Upper lobe of right lung (tissue), 1 donor: ENCODE measurements at regions not wholly inside any gene's neighbourhood (a gene's known extent, or its start where the extent isn't known, plus 50 kb on each side); places are given as distances from the start of the nearest gene placed in this dataset.

Source experiments
- ATAC-seq: fragments of 200-7000 bp; cut with Tn5 transposase; one replicate; pipeline ENCODE4 v1.9.1; 2020; ENCODE audit warnings: mild to moderate bottlenecking, moderate library complexity
- DNase-seq: peaks from one replicate; pipeline ENCODE4 v3.0.0-alpha.2; 2020
- H3K27ac ChIP-seq: fragments of 200-600 bp; one replicate; pipeline ENCODE4 v1.8.0; 2022
- H3K27me3 ChIP-seq: fragments of 200-600 bp; one replicate; pipeline ENCODE4 v1.8.0; 2022; ENCODE audit warnings: mild to moderate bottlenecking
- H3K36me3 ChIP-seq: fragments of 200-600 bp; one replicate; pipeline ENCODE4 v1.8.0; 2022
- H3K4me1 ChIP-seq: fragments of 200-600 bp; one replicate; pipeline ENCODE4 v1.8.0; 2022
- H3K4me3 ChIP-seq: fragments of 200-600 bp; one replicate; pipeline ENCODE4 v1.8.0; 2022; ENCODE audit warnings: mild to moderate bottlenecking
- H3K9me3 ChIP-seq: fragments of 200-600 bp; one replicate; pipeline ENCODE4 v1.8.0; 2022
- intact Hi-C: fragments of 100-400 bp; cut with DNase I; formaldehyde crosslinking; loops from one replicate; pipeline ENCODE4 v1.11.0; 2022
- TF ChIP-seq, protein P1 (sequence below): fragments of 200-600 bp; IDR thresholded peaks from one replicate; pipeline ENCODE4 v1.8.0; 2022; ENCODE audit warnings: antibody characterized with exemption
- donor health status: DM: no; HTN: yes; CAD: no; lungs with severe emphysema.

- no peaks in the 10 kb centered on the region for H3K36me3 ChIP-seq
- TF ChIP-seq, protein P1, sequence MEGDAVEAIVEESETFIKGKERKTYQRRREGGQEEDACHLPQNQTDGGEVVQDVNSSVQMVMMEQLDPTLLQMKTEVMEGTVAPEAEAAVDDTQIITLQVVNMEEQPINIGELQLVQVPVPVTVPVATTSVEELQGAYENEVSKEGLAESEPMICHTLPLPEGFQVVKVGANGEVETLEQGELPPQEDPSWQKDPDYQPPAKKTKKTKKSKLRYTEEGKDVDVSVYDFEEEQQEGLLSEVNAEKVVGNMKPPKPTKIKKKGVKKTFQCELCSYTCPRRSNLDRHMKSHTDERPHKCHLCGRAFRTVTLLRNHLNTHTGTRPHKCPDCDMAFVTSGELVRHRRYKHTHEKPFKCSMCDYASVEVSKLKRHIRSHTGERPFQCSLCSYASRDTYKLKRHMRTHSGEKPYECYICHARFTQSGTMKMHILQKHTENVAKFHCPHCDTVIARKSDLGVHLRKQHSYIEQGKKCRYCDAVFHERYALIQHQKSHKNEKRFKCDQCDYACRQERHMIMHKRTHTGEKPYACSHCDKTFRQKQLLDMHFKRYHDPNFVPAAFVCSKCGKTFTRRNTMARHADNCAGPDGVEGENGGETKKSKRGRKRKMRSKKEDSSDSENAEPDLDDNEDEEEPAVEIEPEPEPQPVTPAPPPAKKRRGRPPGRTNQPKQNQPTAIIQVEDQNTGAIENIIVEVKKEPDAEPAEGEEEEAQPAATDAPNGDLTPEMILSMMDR, result no peak
- DNase-seq (no peak), ATAC-seq (no peak)
- no peak overlapping the region for H3K27ac ChIP-seq
- H3K9me3 ChIP-seq, result peaks cover 5% of the 10 kb centered on the region
- no peaks in the 10 kb centered on the region for H3K27me3 ChIP-seq
- H3K4me1 ChIP-seq, result no peaks in the 10 kb centered on the region
- H3K4me3 ChIP-seq, result no peak overlapping the region
- intact Hi-C loops, result no loop called here
Measured at GRCh38 chr7:57344957-57345356, 105.0 kb upstream of the ZNF716 start.

- Histone ChIP-seq H3K4me3 (no peak overlapping the region), H3K4me1 (no peaks in the 10 kb centered on the region), H3K36me3 (no peaks in the 10 kb centered on the region), H3K27ac (no peak overlapping the region), H3K9me3 (peaks cover 5% of the 10 kb centered on the region), H3K27me3 (no peaks in the 10 kb centered on the region)
- intact Hi-C loops, result no loop called here
- TF ChIP-seq, protein P1, result no peak
- DNase-seq (no peak), ATAC-seq (no peak)
Measured at GRCh38 chr7:57348646-57349269, 101.2 kb upstream of the ZNF716 start.

GRCh38 chr7:57354195-57354594 lies 95.8 kb upstream of the ZNF716 start:
- Histone ChIP-seq H3K27ac (no peak overlapping the region), H3K9me3 (no peaks in the 10 kb centered on the region), H3K4me3 (no peak overlapping the region), H3K4me1 (no peaks in the 10 kb centered on the region), H3K27me3 (no peaks in the 10 kb centered on the region), H3K36me3 (no peaks in the 10 kb centered on the region)
- DNase-seq (no peak), ATAC-seq (no peak)
- intact Hi-C loops, result no loop called here
- TF ChIP-seq, protein P1, result no peak

- no peak for DNase-seq
Measured at GRCh38 chr7:57354679-57355338, 95.2 kb upstream of the ZNF716 start.

DNA sequence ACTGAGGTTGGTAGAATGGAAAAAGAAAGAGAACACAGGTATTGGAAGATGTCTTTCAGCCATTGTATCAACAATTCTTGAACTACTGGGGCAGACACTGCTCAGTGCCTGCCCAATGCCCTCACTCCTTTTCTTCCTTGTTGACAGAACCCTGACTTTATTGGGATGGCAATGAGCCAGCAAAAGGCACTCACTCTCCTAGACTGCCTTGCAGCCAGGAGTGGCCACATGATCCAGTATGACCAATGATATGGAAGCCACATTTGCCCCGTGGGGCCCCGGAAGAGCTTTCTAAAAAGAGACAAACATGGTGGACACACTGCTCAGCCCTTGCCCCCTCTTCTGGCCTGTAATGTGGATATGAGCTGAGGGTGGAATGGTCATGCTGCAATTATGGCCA lies 88.6 kb upstream of the ZNF716 start:
- Histone ChIP-seq H3K4me3 (no peak overlapping the region), H3K36me3 (no peaks in the 10 kb centered on the region), H3K9me3 (no peaks in the 10 kb centered on the region), H3K27ac (no peak overlapping the region), H3K4me1 (no peaks in the 10 kb centered on the region), H3K27me3 (no peaks in the 10 kb centered on the region)
- intact Hi-C loops, result no loop called here
- TF ChIP-seq, protein P1, result no peak
- ATAC-seq (no peak), DNase-seq (no peak)

More at GRCh38 chr7:57354679-57355338, 95.2 kb upstream of the ZNF716 start:
- TF ChIP-seq, protein P1, result no peak
- no peaks in the 10 kb centered on the region for H3K4me1 ChIP-seq
- no peak overlapping the region for H3K4me3 ChIP-seq
- H3K27ac ChIP-seq, result no peak overlapping the region
- intact Hi-C loops, result no loop called here
- H3K9me3 ChIP-seq, result no peaks in the 10 kb centered on the region
- no peaks in the 10 kb centered on the region for H3K27me3 ChIP-seq
- H3K36me3 ChIP-seq, result no peaks in the 10 kb centered on the region
- no peak for ATAC-seq
